IMR-90 (cell line): ENCODE measurements at regions not wholly inside any gene's neighbourhood (a gene's known extent, or its start where the extent isn't known, plus 50 kb on each side); places are given as distances from the start of the nearest gene placed in this dataset.

Experiments
- ATAC-seq: fragments of 200-7000 bp; cut with Tn5 transposase; 2 replicates; pipeline ENCODE4 v1.9.1; 2020; ENCODE audit warnings: low read depth, mild to moderate bottlenecking, moderate library complexity
- BruUV-seq: library from RNA; stranded (reverse); fragments of 400-500 nt; replicated peaks from 2 replicates; lab custom pipeline; 2021; lab: Mats Ljungman, UMichigan
- CTCF ChIA-PET: fragments of 300-600 bp; formaldehyde crosslinking; extraction: SDS; loops from one replicate; lab custom pipeline; 2021; ENCODE audit warnings: antibody characterized with exemption; lab: Yijun Ruan, JAX
- POLR2A ChIA-PET: fragments of 300-600 bp; sonication (Branson Sonifier 250); formaldehyde crosslinking; loops from one replicate; lab custom pipeline; 2022; ENCODE audit warnings: antibody characterized with exemption; ENCODE audit not compliant: unreplicated experiment; lab: Charles Lee
- DNase-seq: peaks from one replicate; pipeline ENCODE4 v3.0.0; 2013
- H2AFZ ChIP-seq: replicated peaks from 2 replicates; pipeline ENCODE3; 2013; ENCODE audit warnings: low read length, mild to moderate bottlenecking; ENCODE audit not compliant: poor library complexity
- H2AK5ac ChIP-seq: 2 replicates; pipeline ENCODE4 v1.6.1; 2013; ENCODE audit warnings: low read depth, low read length, inconsistent platforms
- H2AK9ac ChIP-seq: replicated peaks from 2 replicates; pipeline ENCODE3; 2013; ENCODE audit warnings: mild to moderate bottlenecking, low read depth, low read length, moderate library complexity; ENCODE audit not compliant: poor library complexity
- H2BK120ac ChIP-seq: 2 replicates; pipeline ENCODE4 v1.6.1; 2013; ENCODE audit warnings: low read depth, low read length, inconsistent platforms
- H2BK15ac ChIP-seq: 3 replicates; pipeline ENCODE4 v1.6.1; 2013; ENCODE audit warnings: low read depth, low read length, inconsistent platforms
- H2BK20ac ChIP-seq: 2 replicates; pipeline ENCODE4 v1.6.1; 2013; ENCODE audit warnings: low read depth, mild to moderate bottlenecking, inconsistent platforms, low read length, moderate library complexity
- H2BK5ac ChIP-seq: 2 replicates; pipeline ENCODE4 v1.6.1; 2013; ENCODE audit warnings: mild to moderate bottlenecking, low read depth, low read length, inconsistent platforms; ENCODE audit not compliant: poor library complexity, severe bottlenecking
- H3K14ac ChIP-seq: replicated peaks from 2 replicates; pipeline ENCODE4 v1.6.1; 2013; ENCODE audit warnings: low read depth, low read length, inconsistent platforms
- H3K18ac ChIP-seq: 2 replicates; pipeline ENCODE4 v1.6.1; 2013; ENCODE audit warnings: low read depth, low read length, control low read depth
- H3K23ac ChIP-seq: 2 replicates; pipeline ENCODE4 v1.6.1; 2013; ENCODE audit warnings: low read depth, low read length, inconsistent platforms
- H3K27ac ChIP-seq: 2 replicates; pipeline ENCODE4 v1.5.1; 2013; ENCODE audit warnings: mild to moderate bottlenecking, control low read depth, low read length; ENCODE audit not compliant: insufficient read depth
- H3K27me3 ChIP-seq: 2 replicates; pipeline ENCODE4 v1.6.1; 2013; ENCODE audit warnings: low read length; ENCODE audit not compliant: control insufficient read depth, insufficient read depth
- H3K36me3 ChIP-seq: 2 replicates; pipeline ENCODE4 v1.6.1; 2013; ENCODE audit warnings: low read length, mixed read lengths; ENCODE audit not compliant: control insufficient read depth, insufficient read depth
- H3K4ac ChIP-seq: 2 replicates; pipeline ENCODE4 v1.6.1; 2013; ENCODE audit warnings: low read depth, low read length, inconsistent platforms
- H3K4me1 ChIP-seq: 2 replicates; pipeline ENCODE4 v1.6.1; 2013; ENCODE audit warnings: low read length, mixed read lengths; ENCODE audit not compliant: control insufficient read depth, insufficient read depth
- H3K4me2 ChIP-seq: 2 replicates; pipeline ENCODE4 v1.6.1; 2013; ENCODE audit warnings: low read depth, mild to moderate bottlenecking, control low read depth, low read length, moderate library complexity
- H3K4me3 ChIP-seq: 2 replicates; pipeline ENCODE4 v1.5.1; 2013; ENCODE audit warnings: low read depth, mild to moderate bottlenecking, control low read depth, low read length, moderate library complexity; ENCODE audit not compliant: insufficient read depth
- H3K56ac ChIP-seq: 2 replicates; pipeline ENCODE4 v1.6.1; 2013; ENCODE audit warnings: low read length, inconsistent platforms; ENCODE audit not compliant: insufficient read depth; ENCODE audit errors: extremely low read depth
- H3K79me1 ChIP-seq, 2 experiments: 2 replicates each; pipeline ENCODE4 v1.6.1; 2013; ENCODE audit warnings: low read length in 2 of 2, inconsistent platforms in 1 of 2, low read depth in 1 of 2
- H3K9ac ChIP-seq: 2 replicates; pipeline ENCODE4 v1.6.1; 2013; ENCODE audit warnings: low read depth, low read length, control low read depth
- H3K9me1 ChIP-seq: 2 replicates; pipeline ENCODE4 v1.6.1; 2013; ENCODE audit warnings: low read length, inconsistent platforms; ENCODE audit not compliant: insufficient read depth
- H3K9me3 ChIP-seq: 2 replicates; pipeline ENCODE4 v1.6.1; 2013; ENCODE audit warnings: low read length; ENCODE audit not compliant: control insufficient read depth, insufficient read depth
- H4K20me1 ChIP-seq: 2 replicates; pipeline ENCODE4 v1.6.1; 2013; ENCODE audit warnings: low read length, inconsistent platforms; ENCODE audit not compliant: insufficient read depth
- H4K5ac ChIP-seq: 2 replicates; pipeline ENCODE4 v1.6.1; 2013; ENCODE audit warnings: mild to moderate bottlenecking, low read depth, low read length, control low read depth
- H4K8ac ChIP-seq, 2 experiments: 2 replicates each; pipeline ENCODE4 v1.6.1; 2013; ENCODE audit warnings: low read depth in 2 of 2, low read length in 2 of 2, control low read depth in 1 of 2, inconsistent platforms in 1 of 2
- H4K91ac ChIP-seq: 2 replicates; pipeline ENCODE4 v1.6.1; 2013; ENCODE audit warnings: low read depth, low read length, inconsistent platforms; ENCODE audit not compliant: insufficient read depth
- CTCF ChIP-seq: conservative IDR thresholded peaks from 2 replicates; pipeline ENCODE4 v1.5.1; 2012; ENCODE audit warnings: mild to moderate bottlenecking, low read depth, low read length, improper control_type of control experiment
- MXI1 ChIP-seq: IDR thresholded peaks from 2 replicates; pipeline ENCODE4 v1.6.1; 2012; ENCODE audit warnings: low read depth, mild to moderate bottlenecking, low read length, moderate library complexity, borderline replicate concordance
- NFE2L2 ChIP-seq: fragments of 150-350 bp; IDR thresholded peaks from 2 replicates; pipeline ENCODE4 v1.6.1; 2016; ENCODE audit warnings: low read depth, mild to moderate bottlenecking, low read length
- RCOR1 ChIP-seq: IDR thresholded peaks from 2 replicates; pipeline ENCODE4 v1.6.1; 2012; ENCODE audit warnings: mild to moderate bottlenecking, low read length, improper control_type of control experiment; ENCODE audit not compliant: insufficient replicate concordance
- SMC3 ChIP-seq: fragments of 150-350 bp; IDR thresholded peaks from 2 replicates; pipeline ENCODE4 v1.6.1; 2016; ENCODE audit warnings: low read depth, mild to moderate bottlenecking, antibody characterized with exemption, low read length, moderate library complexity
- USF2 ChIP-seq: fragments of 150-350 bp; IDR thresholded peaks from 2 replicates; pipeline ENCODE4 v1.6.1; 2017; ENCODE audit warnings: mild to moderate bottlenecking, antibody characterized with exemption, low read length, low read depth
- dilution Hi-C: fragments of 300-500 bp; cut with HindIII; formaldehyde crosslinking; loops from one replicate; pipeline ENCODE4 v1.14.3; 2018; ENCODE audit warnings: low sequenced_read_pairs; ENCODE audit not compliant: unreplicated experiment
- in situ Hi-C: fragments of 300-500 bp; cut with MboI; formaldehyde crosslinking; loops from 3 replicates; pipeline ENCODE4 v1.14.3; 2019; ENCODE audit warnings: low sequenced_read_pairs, inconsistent platforms, mixed read lengths
- intact Hi-C: fragments of 100-400 bp; cut with micrococcal nuclease; formaldehyde crosslinking; loops from 2 replicates; pipeline ENCODE4 v1.10.0; 2022

GRCh38 chr3:174462916-174463315 lies 396.2 kb upstream of the NAALADL2 start:
- Histone ChIP-seq H3K23ac (no peak overlapping the region), H4K91ac (no peak overlapping the region), H2BK20ac (no peak overlapping the region), H2AFZ (no peak overlapping the region), H2BK5ac (no peak overlapping the region), H3K14ac (no peak overlapping the region), H3K4me3 (no peak overlapping the region), H2BK120ac (no peak overlapping the region), H3K9ac (no peak overlapping the region), H4K5ac (no peak overlapping the region), H3K36me3 (no peaks in the 10 kb centered on the region), H3K9me1 (no peaks in the 10 kb centered on the region), H4K20me1 (no peaks in the 10 kb centered on the region), H3K56ac (no peak overlapping the region), H3K18ac (no peak overlapping the region), H2BK15ac (no peak overlapping the region), H2AK9ac (no peak overlapping the region), H3K9me3 (no peaks in the 10 kb centered on the region), H3K27me3 (no peaks in the 10 kb centered on the region), H3K4ac (no peak overlapping the region), H3K4me2 (peak overlapping the region; percentile 17; the same call in 1 of the 2 replicates), H2AK5ac (no peak overlapping the region), H3K79me1 (peaks cover 0 to 1% of the 10 kb centered on the region in 2 experiments; a peak in 1 of 4 replicates), H3K27ac (no peak overlapping the region), H4K8ac (no peak overlapping the region), H3K4me1 (peaks cover 5% of the 10 kb centered on the region)
- TF ChIP-seq SMC3 = no peak
- no peak for TF ChIP-seq USF2
- TF ChIP-seq NFE2L2 = no peak
- TF ChIP-seq RCOR1 = no peak
- TF ChIP-seq MXI1 = no peak
- TF ChIP-seq CTCF = no peak
- in situ Hi-C loops = no loop called here
- BruUV-seq = no TSS peak
- ChIA-PET CTCF (no interaction called here), POLR2A (no interaction called here)
- dilution Hi-C loops = no loop called here
- DNase-seq (peak; percentile 38), ATAC-seq (peak; percentile 67)
- intact Hi-C loops = no loop called here
